SU-DHL-6 (cell line): ENCODE measurements at regions not wholly inside any gene's neighbourhood (a gene's known extent, or its start where the extent isn't known, plus 50 kb on each side); places are given as distances from the start of the nearest gene placed in this dataset.

ENCODE experiments used
- H2AFZ ChIP-seq: fragments of 200-600 bp; sonication (generic); 2 replicates; pipeline ENCODE4 v1.6.1; 2014; ENCODE audit warnings: low read depth, mild to moderate bottlenecking, moderate library complexity, mixed read lengths, antibody characterized with exemption, low read length; ENCODE audit not compliant: severe bottlenecking
- H3F3A ChIP-seq: fragments of 200-600 bp; shearing (Covaris generic); 2 replicates; pipeline ENCODE4 v1.6.0; 2016; ENCODE audit warnings: antibody characterized with exemption, mild to moderate bottlenecking; ENCODE audit not compliant: insufficient read depth
- H3K27ac ChIP-seq: fragments of 200-600 bp; sonication (generic); 2 replicates; pipeline ENCODE4 v1.5.1; 2016; ENCODE audit warnings: low read depth, mild to moderate bottlenecking, low read length, moderate library complexity, mixed read lengths
- H3K27me3 ChIP-seq: fragments of 200-600 bp; sonication (generic), shearing (Covaris generic); 2 replicates; pipeline ENCODE4 v1.6.0; 2014; ENCODE audit warnings: mild to moderate bottlenecking, low read length
- H3K36me3 ChIP-seq: fragments of 200-600 bp; sonication (generic); 2 replicates; pipeline ENCODE4 v1.6.1; 2014; ENCODE audit warnings: mild to moderate bottlenecking, low read length, mixed read lengths
- H3K4me2 ChIP-seq: fragments of 300-600, 200-600 bp; shearing (Covaris generic), sonication (generic); 2 replicates; pipeline ENCODE4 v1.6.0; 2014; ENCODE audit warnings: low read length, low read depth, mild to moderate bottlenecking; ENCODE audit not compliant: poor library complexity, severe bottlenecking
- H3K4me3 ChIP-seq: fragments of 200-600 bp; sonication (generic); 2 replicates; pipeline ENCODE4 v1.5.1; 2014; ENCODE audit warnings: antibody characterized with exemption, low read length, mild to moderate bottlenecking, mixed read lengths; ENCODE audit not compliant: insufficient read depth, poor library complexity, severe bottlenecking
- H3K79me2 ChIP-seq: fragments of 200-600 bp; sonication (generic); 2 replicates; pipeline ENCODE4 v1.6.1; 2014; ENCODE audit warnings: mild to moderate bottlenecking, low read length, moderate library complexity; ENCODE audit not compliant: insufficient read depth
- H3K9ac ChIP-seq: fragments of 200-600 bp; sonication (generic); 2 replicates; pipeline ENCODE4 v1.7.0; 2014; ENCODE audit warnings: mild to moderate bottlenecking, low read length
- H3K9me2 ChIP-seq: fragments of 200-600 bp; sonication (generic); replicated peaks from 2 replicates; pipeline ENCODE4 v1.6.1; 2014; ENCODE audit warnings: low read length; ENCODE audit not compliant: insufficient read depth
- H3K9me3 ChIP-seq: fragments of 200-600 bp; sonication (generic); 2 replicates; pipeline ENCODE4 v1.6.1; 2014; ENCODE audit warnings: low read length, mixed read lengths; ENCODE audit not compliant: insufficient read depth
- H4K20me1 ChIP-seq: fragments of 200-600 bp; sonication (generic); 2 replicates; pipeline ENCODE4 v1.6.1; 2014; ENCODE audit warnings: low read depth, mild to moderate bottlenecking, antibody characterized with exemption, low read length, moderate library complexity, mixed read lengths
- CTCF ChIP-seq: fragments of 200-600 bp; sonication (generic); IDR thresholded peaks from one replicate; pipeline ENCODE4 v1.5.1; 2017; ENCODE audit warnings: antibody characterized with exemption, mild to moderate bottlenecking, low read length, moderate library complexity; ENCODE audit not compliant: insufficient read depth, poor library complexity, severe bottlenecking
- EZH2phosphoT487 ChIP-seq: fragments of 200-600 bp; sonication (generic), shearing (Covaris generic); conservative IDR thresholded peaks from 2 replicates; pipeline ENCODE4 v1.6.1; 2018; ENCODE audit warnings: mild to moderate bottlenecking, antibody characterized with exemption, low read length, moderate library complexity, mixed read lengths

GRCh38 chr16:27720731-27721530 is 171.0 kb downstream of the KATNIP start:
- H3K9me3 ChIP-seq: no peaks in the 10 kb centered on the region
- H3K36me3 ChIP-seq: no peaks in the 10 kb centered on the region
- H4K20me1 ChIP-seq: no peaks in the 10 kb centered on the region
- H3K4me3 ChIP-seq: no peak overlapping the region
- no peaks in the 10 kb centered on the region for H3K9me2 ChIP-seq
- no peaks in the 10 kb centered on the region for H3K79me2 ChIP-seq
- no peak overlapping the region for H2AFZ ChIP-seq
- H3K9ac ChIP-seq: no peak overlapping the region
- TF ChIP-seq CTCF (no peak), EZH2phosphoT487 (no peak)
- H3F3A ChIP-seq: no peaks in the 10 kb centered on the region
- H3K4me2 ChIP-seq: no peak overlapping the region
- no peak overlapping the region for H3K27ac ChIP-seq
- no peaks in the 10 kb centered on the region for H3K27me3 ChIP-seq

DNA sequence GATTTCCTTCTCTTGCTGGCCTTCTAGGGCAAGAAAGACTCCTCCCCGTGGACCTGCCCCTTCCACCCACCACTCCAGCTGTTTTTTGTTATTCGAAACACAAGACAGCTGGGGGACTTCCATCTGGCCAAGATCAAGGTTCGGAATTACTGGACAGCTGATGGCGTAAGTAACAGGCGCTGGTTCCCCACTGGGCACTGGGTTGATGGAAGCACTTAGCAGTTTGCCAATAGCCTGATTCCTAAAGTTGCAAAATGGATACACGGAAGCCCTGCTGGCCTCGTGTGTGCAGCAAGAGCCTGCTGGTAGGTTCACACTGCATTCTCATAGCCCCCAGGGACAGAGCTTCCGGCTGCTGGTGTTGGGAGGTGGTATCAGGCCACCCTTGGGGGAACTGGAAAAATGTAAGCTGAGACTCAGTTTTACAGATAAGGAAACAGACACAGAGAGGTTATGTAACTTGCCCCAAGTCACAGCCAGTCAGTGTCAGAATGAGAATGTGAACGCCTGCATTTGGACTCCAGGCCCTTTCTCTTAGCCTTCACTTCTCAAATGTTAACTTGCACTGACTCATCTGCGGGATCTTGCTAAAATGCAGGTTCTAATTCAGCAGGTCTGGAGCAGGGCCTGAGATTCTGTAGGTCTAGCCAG is 171.7 kb downstream of the KATNIP start:
- no peak overlapping the region for H2AFZ ChIP-seq
- H3K27ac ChIP-seq: no peak overlapping the region

DNA sequence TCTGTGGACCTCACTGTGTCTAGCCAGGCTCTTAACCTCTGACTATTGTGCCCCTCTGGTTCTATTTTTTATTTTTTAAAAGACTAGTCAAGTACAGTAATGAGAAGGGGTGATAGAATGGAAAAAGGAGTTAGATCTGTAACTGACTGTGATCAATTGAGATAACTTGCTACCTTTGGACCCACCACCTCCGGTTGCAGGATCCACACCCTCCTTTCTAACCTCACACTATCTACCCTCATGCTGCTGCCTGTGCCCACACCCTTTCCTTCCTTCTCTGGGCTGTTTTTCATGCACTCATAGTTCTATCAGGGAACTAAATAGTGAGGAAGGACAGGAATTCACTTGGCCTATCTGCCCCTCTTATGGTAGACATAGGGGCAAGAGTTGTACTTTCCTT is 172.3 kb downstream of the KATNIP start:
- Histone ChIP-seq H4K20me1 (no peaks in the 10 kb centered on the region), H3K9me3 (no peaks in the 10 kb centered on the region), H3K36me3 (no peaks in the 10 kb centered on the region), H3K4me2 (no peak overlapping the region), H3K27ac (no peak overlapping the region), H3K9me2 (no peaks in the 10 kb centered on the region), H3K79me2 (no peaks in the 10 kb centered on the region), H2AFZ (no peak overlapping the region), H3F3A (no peaks in the 10 kb centered on the region), H3K4me3 (no peak overlapping the region), H3K9ac (no peak overlapping the region), H3K27me3 (no peaks in the 10 kb centered on the region)
- TF ChIP-seq CTCF (no peak), EZH2phosphoT487 (no peak)

More for the DNA sequence above, 171.7 kb downstream of the KATNIP start:
- H3K36me3 ChIP-seq: no peaks in the 10 kb centered on the region
- H3K27me3 ChIP-seq: no peaks in the 10 kb centered on the region
- no peak overlapping the region for H3K4me3 ChIP-seq
- no peaks in the 10 kb centered on the region for H3K9me3 ChIP-seq
- H3K79me2 ChIP-seq: no peaks in the 10 kb centered on the region
- no peaks in the 10 kb centered on the region for H4K20me1 ChIP-seq
- no peaks in the 10 kb centered on the region for H3F3A ChIP-seq
- H3K4me2 ChIP-seq: no peak overlapping the region
- no peak overlapping the region for H3K9ac ChIP-seq
- H3K9me2 ChIP-seq: no peaks in the 10 kb centered on the region
- no peak for TF ChIP-seq CTCF
